ENCODE measurements at regions not wholly inside any gene's neighbourhood (a gene's known extent, or its start where the extent isn't known, plus 50 kb on each side); places are given as distances from the start of the nearest gene placed in this dataset.
"Not testable (repeated sequence)": the region's sequence is repeated elsewhere in the genome, so short reads cannot be mapped to it uniquely, and the experiment has no call there.

DNA sequence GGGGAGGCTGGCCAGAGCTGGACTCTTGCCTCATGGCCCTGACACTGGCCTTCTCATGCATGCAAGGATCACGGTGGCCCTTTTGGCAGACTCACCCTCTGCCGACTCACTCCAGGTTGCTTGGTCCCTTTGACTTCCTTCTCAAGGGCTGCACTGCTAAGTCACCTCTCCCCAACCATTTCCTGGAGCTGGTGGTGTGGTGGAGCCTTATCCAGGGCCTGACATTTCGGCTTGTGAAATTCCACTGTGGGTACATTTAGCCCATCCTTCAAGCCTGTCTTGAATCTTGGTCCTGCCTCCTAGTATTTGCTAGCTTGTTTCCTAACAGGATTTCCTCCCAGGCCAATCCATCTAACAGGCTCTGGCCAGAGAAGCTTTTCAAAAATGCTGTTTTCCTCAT lies 52.6 kb upstream of the JUN start:
- in situ Hi-C loops (cut with HindIII; ENCODE audit: low pct_unique_long_range_greater_than_20kb, low sequenced_read_pairs), result no loop called here
- DNase-seq (ENCODE audit: low read depth, low spot score), result no peak

DNA sequence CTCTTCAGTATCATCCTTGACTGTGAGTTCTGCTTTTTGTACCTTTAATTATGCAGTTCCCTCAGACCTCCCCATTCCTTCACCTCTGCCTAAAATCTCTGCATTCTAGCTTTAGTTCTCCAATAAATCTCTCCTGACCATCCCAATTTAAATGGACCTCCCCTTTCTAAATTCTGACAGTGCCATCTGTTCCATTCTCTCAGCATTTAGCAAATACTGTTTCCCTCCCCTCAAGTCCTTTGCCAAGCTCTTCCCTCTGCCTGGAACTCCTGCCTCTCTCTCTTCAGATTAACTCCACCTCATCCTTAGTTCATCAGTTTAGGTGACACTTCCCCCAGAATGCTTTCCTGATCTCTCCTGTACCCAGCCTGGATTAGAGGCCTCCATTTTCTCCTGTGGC lies 54.0 kb upstream of the JUN start:
- no peak for DNase-seq (ENCODE audit: low read depth, low spot score)
- in situ Hi-C loops (cut with HindIII; ENCODE audit: low pct_unique_long_range_greater_than_20kb, low sequenced_read_pairs), result no loop called here

DNA sequence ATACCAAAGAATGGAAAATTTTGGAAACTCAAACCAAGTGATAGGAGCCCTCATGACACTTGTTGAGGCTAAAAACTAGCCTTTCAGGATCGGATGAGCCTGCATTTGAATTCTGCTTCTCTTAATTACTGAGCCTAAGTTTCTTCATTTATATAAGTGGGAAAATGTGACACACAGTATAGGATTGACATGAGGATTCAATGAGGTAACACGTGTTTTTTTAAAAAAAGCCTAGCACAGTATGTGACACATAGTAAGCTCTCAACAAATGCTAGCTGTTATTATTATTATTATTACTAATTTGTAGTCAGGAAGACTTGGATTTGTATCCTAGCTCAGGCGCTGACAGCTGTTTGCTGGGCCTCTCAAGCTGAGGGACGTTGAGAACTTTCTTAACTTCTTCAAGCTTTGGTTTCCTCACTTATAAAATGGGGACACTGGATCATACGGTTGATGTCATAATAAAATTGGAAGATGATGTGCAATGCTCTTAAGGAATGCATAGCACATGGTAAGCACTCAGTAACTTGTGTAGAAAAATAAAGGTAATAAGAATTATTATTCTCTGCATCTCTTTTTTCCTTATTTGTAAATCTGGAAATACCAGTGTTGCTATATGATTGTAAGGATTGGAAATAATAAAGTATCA lies 55.4 kb upstream of the JUN start:
- DNase-seq (ENCODE audit: low read depth, low spot score), result no peak
- in situ Hi-C loops (cut with HindIII; ENCODE audit: low pct_unique_long_range_greater_than_20kb, low sequenced_read_pairs), result no loop called here

DNA sequence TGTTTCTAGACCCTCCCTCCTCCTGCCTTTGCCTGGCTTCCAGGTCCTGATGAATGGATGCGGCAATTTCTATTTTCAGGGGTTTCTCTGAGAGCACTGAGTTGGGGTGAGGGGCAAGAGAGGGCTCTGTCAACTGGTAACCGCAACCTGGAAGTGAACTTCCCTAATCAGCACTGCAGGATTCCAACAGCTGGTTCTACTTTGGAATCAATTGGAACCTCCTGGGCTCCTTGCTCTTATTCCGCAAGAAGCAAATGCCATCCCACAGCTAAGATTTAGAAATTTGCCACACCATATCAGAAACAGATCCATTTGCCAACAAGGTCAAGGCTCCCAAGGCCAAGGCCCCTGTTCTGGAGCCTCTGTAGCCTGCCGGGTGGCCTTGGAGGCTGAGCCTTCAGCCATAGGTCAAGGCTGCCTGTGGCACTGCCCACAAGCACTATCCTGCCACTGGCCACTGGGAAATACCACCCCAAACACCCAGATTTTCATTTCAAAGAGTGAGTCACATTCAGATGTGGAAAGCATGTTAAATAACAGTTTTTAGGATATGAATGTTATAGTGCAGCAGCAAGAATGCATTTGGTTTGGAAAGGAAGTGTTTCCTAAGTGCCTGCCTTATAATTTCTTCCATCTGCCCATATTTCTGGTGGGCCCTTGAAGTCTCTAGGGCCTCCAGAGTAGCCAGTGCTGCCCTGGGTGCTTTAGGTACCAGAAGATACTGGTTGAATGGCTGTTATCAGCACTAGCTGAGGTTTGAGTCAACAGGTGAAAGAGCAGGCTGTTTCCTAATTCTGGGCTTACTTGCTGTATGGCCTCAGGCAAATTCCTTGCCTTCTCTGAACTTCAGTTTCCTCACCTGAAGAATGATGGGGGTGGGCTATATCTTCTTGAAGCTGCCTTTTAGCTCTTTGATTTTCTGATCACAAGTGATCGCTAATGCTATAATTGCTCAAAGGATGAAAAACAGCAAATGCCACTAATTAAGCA lies 56.3 kb upstream of the JUN start:
- in situ Hi-C loops (cut with HindIII; ENCODE audit: low pct_unique_long_range_greater_than_20kb, low sequenced_read_pairs), result no loop called here
- no peak for DNase-seq (ENCODE audit: low read depth, low spot score)

DNA sequence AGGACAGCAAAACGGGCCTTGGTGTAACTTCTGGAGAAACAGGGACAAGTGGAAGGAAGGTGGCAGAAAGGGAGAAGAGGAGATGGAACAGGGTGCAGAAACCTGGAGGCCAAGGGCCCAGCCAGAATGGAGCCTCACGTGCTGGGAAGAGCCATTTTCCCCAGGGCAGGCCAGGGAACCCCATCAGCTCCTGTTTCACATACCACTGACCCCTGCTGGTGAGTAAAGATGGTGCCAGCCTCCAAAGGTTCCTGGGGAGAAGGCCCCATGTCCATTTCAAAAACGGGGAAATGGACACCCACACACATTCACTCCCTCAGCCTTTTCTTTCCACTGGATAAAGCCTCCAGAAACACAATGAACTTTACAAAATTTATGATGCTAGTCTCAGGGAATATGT lies 57.6 kb upstream of the JUN start:
- DNase-seq (ENCODE audit: low read depth, low spot score), result peak; percentile 61
- in situ Hi-C loops (cut with HindIII; ENCODE audit: low pct_unique_long_range_greater_than_20kb, low sequenced_read_pairs), result no loop called here

DNA sequence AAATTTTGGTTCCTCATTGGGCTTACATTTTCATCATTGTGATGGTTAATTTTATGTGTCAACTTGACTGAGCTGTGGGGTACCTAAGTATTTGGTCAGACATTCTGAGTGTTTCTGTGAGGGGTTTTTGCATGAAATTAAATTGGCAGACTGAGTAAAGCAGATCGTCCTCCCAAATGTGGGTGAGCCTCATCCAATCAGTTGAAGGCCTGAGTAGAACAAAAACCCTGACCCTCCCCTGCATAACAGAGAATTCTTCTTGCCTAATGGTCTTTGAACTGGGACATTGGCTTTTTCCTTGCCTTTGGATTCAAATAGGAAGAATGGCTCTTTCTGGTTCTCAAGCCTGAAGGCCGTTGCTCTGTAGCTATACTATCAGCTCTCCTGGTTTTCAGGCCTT lies 59.1 kb upstream of the JUN start:
- DNase-seq (ENCODE audit: low read depth, low spot score), result no peak
- in situ Hi-C loops (cut with HindIII; ENCODE audit: low pct_unique_long_range_greater_than_20kb, low sequenced_read_pairs), result no loop called here

DNA sequence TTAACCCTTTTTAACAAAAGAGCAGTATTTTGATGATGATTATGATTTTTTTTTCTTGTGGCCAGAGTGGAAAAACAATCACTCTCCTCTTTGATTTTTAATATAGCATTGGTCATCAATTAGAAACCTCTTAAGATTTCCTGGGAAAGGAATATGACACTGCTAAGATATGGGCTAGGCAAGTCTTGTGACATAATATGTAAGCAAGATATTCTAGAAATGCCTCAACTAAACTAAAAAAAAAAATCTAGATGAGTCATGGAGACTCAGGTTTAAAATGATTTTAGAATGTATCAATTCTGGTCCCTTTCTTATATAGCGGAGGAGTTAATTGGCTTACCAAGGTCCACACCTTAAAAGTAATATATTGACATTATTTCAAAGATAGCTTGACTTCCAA lies 60.3 kb upstream of the JUN start:
- in situ Hi-C loops (cut with HindIII; ENCODE audit: low pct_unique_long_range_greater_than_20kb, low sequenced_read_pairs), result no loop called here
- no peak for DNase-seq (ENCODE audit: low read depth, low spot score)

DNA sequence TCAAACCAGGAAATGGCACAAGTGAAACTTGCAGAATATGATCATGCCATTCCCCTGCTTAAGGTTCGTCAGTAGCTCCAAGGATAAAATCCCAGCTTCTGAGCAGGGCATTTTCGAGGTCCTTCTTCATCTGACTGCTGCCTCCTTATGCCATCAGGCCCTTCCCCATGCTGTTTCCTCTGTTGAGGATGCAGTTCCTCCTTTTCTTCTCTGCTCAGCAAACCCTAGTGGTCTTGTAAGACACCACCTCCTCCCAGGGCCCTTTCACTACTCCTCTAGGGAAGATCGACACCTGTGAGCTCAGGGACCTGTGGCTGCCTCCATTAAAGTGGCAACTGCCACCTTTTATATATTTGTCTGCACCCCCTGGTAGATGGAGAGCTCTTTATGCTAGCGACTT lies 62.1 kb upstream of the JUN start:
- in situ Hi-C loops (cut with HindIII; ENCODE audit: low pct_unique_long_range_greater_than_20kb, low sequenced_read_pairs), result no loop called here
- DNase-seq (ENCODE audit: low read depth, low spot score), result no peak

DNA sequence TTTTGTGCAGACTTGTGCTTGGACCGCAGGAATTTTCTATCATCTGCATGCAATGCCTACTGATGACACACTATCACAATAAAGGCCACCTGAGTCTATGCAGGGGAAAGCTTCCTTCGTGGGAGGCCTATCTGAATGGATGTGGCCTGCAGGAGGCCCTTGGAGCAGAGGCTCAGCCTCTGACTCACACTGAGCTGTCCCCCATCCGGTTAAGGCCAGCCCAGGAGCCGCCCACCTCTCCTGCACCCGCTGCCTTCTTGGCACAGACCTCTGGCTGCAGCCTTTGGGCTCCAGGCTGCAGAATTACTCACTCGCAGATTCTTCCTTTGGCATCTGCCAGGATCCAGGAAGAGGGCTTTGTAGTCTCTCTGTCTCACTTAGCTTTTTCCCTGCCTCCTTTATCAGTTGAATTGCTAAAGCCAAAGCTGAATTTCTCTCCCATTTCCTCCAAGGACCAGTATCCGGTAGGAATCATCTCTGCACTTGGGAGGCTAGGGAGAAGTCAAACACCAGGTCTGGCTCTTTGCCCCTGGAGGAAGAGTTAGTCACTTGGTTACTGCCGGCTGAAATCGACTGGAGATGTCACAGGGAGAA lies 65.1 kb upstream of the JUN start:
- peak; percentile 10 for DNase-seq (ENCODE audit: low read depth, low spot score)
- in situ Hi-C loops (cut with HindIII; ENCODE audit: low pct_unique_long_range_greater_than_20kb, low sequenced_read_pairs), result no loop called here

DNA sequence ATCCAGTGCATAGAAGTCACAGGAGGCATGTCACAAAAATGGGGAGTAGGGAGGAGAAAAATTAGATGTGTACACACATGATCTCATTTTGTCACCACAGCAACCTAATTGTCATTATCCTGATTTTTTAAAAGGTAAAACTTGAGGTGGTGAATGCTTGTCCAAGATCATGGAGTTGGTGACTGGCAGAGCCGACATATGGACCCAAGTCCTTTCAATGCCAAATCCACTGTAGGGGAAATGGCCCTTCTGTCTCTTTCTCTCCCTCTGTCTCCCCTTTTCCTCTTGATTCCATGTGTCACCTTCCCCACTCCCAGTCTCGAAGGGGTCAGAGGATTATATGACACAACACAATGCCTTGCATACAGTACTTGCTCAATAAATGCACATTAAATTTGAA lies 65.7 kb upstream of the JUN start:
- in situ Hi-C loops (cut with HindIII; ENCODE audit: low pct_unique_long_range_greater_than_20kb, low sequenced_read_pairs), result no loop called here
- DNase-seq (ENCODE audit: low read depth, low spot score), result no peak

DNA sequence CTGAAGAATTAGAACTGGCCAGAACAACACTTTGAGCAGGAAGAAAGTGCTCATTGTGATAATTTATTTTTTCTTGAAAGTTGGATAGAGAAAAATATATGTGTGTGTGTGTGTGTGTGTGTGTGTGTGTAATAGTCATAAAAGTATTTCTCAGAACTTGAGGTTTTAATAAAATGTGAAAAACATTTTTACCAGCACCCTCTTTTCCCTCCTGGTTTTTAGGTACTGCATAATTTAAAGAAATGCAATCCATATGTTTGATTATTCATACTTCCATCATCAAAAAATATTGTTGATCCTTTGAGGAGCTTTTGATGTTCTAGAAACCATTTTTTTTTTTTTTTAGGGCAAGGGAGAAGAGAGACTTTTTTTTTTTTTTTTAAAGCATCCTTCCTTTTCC lies 66.8 kb upstream of the JUN start:
- in situ Hi-C loops (cut with HindIII; ENCODE audit: low pct_unique_long_range_greater_than_20kb, low sequenced_read_pairs), result no loop called here
- DNase-seq (ENCODE audit: low read depth, low spot score), result no peak

DNA sequence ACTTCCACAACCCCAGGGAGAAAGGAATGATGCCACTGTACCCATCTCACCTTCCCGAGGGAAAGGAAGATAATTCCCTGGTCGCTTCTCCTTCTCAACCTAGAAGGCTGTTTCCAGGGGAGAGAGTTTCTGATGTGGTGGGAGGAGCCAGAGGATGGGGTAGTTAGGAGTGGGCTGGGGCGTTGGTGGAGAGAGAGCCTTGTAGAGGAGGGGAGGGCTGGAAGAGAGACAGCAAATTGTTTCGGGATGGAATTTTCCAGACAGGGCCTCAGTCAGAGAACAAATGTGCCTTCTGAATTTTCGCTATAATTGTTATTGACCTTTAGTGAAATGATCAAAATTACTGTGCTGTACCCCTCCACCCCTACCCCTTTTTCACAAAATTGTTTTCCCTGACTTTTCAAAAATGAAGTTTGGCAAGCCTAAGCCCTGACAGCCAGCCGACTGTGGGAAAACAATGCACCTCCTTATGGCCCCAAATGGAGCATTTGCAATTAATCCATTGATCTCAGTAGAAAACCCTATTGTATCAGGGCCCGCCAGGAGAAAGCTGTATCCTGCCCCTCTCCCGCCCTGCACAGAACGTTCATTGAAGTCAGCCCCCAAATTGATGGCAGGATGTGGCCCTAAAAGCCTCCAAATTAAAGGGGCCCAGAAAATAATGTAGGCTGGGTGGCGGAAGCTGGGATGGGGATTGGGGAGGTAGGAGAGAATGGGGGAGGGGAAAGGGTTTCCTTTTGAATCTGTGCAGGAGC lies 69.1 kb upstream of the JUN start:
- in situ Hi-C loops (cut with HindIII; ENCODE audit: low pct_unique_long_range_greater_than_20kb, low sequenced_read_pairs), result no loop called here
- no peak for DNase-seq (ENCODE audit: low read depth, low spot score)

DNA sequence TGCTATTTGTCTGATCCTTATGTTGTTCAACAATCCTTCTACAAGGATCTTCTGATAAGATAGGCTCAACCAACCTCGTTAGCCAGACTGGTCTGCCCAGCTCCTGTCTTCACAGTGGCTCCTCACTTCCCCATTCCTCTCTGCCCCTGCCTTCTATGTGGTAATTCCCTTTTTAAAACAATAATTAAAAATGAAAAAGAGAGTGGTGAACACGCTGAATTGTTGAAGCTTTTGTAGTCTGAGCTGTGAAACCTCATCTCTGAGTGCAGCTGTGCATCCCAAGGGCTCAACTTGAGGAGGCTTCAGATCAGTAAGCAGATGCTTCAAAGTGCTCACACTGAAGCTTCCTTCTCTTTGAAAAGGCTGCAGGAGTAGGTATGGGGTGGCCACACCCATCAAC lies 70.7 kb upstream of the JUN start:
- in situ Hi-C loops (cut with HindIII; ENCODE audit: low pct_unique_long_range_greater_than_20kb, low sequenced_read_pairs), result no loop called here
- no peak for DNase-seq (ENCODE audit: low read depth, low spot score)

DNA sequence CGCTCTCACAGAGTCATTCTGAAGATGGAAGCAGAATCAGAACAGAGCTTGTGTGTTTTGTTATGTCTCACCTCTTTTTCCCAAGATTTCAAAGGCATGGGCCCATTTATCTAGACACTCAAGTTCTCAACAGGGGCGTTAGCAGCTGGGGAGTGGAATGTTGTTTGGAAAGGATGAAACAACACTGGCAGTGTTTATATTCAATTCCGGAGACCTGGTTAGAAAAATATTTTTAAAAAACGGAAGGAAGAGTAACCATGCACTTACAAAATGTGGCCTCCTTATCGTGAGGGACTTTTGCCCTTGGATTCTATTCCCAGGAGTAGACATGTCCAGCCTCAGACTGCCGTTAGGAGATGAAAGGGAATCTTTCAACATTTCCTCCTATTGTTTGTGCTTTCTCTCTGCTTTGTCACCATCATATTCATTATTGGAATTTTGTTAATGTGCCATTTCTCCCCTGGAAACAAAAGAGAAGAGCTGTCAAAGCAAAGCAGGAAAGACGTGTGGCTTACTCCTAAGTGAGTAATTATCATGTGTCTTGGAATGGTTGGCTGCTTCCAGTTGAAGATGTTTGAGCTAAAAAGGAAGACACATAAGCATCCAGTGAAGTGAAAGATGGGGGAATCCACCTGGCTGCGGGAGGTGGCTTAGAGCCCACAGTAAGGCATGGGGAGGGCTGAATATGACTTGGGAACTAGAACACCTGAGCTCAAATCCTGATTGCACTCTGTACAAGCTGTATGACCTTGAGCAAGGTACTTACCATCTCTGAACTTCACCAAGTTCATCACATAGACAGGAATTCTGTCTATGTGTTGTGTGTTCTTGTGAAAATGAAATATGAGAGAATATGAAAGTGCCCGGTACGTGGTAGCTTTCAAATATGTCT lies 71.7 kb upstream of the JUN start:
- in situ Hi-C loops (cut with HindIII; ENCODE audit: low pct_unique_long_range_greater_than_20kb, low sequenced_read_pairs), result no loop called here
- no peak for DNase-seq (ENCODE audit: low read depth, low spot score)

DNA sequence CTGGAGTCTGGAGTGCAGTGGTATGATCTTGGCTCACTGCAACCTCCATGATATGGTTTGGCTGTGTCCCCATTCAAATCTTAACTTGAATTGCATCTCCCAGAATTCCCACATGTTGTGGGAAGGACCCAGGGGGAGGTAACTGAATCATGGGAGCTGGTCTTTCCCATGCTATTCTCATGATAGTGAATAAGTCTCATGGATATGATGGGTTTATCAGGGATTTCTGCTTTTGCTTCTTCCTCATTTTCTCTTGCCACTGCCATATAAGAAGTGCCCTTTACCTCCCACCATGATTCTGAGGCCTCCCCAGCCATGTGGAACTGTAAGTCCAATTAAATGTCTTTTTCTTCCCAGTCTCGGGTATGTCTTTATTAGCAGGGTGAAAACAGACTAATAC lies 72.4 kb upstream of the JUN start:
- DNase-seq (ENCODE audit: low read depth, low spot score); in situ Hi-C loops (cut with HindIII; ENCODE audit: low pct_unique_long_range_greater_than_20kb, low sequenced_read_pairs): not testable (repeated sequence)

DNA sequence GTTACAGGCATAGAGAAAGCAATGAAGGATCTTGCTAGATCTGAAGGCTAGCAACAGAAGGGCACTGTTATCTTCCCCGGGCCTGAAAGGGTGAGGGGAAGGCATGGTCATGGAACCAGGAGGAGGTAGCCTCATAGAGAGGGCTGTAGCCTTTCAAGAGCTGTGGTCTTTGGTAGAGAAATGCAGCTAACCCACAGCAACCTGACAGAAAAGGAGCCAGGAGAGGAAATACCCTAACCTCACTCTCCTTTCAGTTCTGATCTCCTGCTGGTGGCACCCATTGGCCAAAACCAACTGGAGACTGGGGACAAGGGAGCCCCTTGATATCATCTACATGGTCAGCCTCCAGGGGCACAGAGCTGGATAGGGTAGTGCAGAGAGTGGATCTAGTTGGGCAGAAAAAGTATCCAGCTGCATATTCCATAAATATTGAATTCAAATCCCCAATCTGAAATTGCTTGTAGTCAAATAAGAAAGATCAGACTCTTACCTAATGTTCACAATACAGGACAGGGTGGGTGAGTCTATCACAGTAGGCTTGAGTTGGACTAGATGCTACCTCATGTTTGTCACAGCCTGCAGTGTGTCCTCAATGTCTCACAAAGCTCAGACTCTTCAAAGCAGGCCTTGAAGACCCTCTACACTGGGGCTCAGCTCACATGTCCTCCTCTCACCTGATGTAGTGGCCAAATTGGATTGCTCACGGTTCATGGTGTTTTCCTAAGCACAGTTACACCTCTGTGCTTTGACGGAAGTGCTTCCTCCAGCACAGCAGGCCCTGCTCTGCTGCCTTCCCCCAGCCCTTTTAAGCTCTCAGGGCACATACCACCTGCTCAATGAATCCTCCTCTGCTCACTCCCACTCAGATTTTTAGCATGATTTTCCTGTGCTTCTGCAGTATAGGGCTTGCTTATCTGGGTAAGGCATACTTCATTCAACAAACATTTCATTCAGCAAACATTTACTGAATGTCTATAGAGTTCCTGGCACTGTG lies 74.1 kb upstream of the JUN start:
- no peak for DNase-seq (ENCODE audit: low read depth, low spot score)
- in situ Hi-C loops (cut with HindIII; ENCODE audit: low pct_unique_long_range_greater_than_20kb, low sequenced_read_pairs), result no loop called here
